Breast epithelium (tissue), 4 donors: ENCODE measurements at regions not wholly inside any gene's neighbourhood (a gene's known extent, or its start where the extent isn't known, plus 50 kb on each side); places are given as distances from the start of the nearest gene placed in this dataset.

Experiments used
- DNase-seq, 2 donors: peaks; one replicate each; pipeline ENCODE4 v3.0.0-alpha.2; 2019; ENCODE audit warnings: low spot score in 2 of 2
- H3K27ac ChIP-seq, 2 donors: fragments of 200-600 bp; sonication (generic) in 1 of 2; one replicate each; pipeline ENCODE4 v1.5.1; 2016 to 2019; ENCODE audit warnings: mild to moderate bottlenecking in 1 of 2
- H3K27me3 ChIP-seq, 2 donors: fragments of 200-600 bp; sonication (generic) in 1 of 2; one replicate each; pipeline versions ENCODE4 v1.5.1 to v1.6.0; 2017 to 2019; ENCODE audit warnings: control low read depth in 1 of 2, mild to moderate bottlenecking in 1 of 2
- H3K36me3 ChIP-seq: fragments of 200-600 bp; one replicate; pipeline ENCODE4 v1.5.1; 2019
- H3K4me1 ChIP-seq, 2 donors: fragments of 200-600 bp; sonication (generic); one replicate each; pipeline ENCODE4 v1.5.1; 2016 to 2019; ENCODE audit warnings: control low read depth in 1 of 2
- H3K4me3 ChIP-seq, 3 donors: fragments of 200-600 bp; sonication (generic); 1 replicate in 2 of 3; 2 replicates in 1 of 3; pipeline ENCODE4 v1.5.1; 2016 to 2019; ENCODE audit warnings: mild to moderate bottlenecking in 3 of 3, moderate library complexity in 2 of 3
- H3K9me3 ChIP-seq, 2 donors: fragments of 200-600 bp; sonication (generic) in 1 of 2; one replicate each; pipeline ENCODE4 v1.5.1; 2016 to 2019; ENCODE audit warnings: control low read depth in 1 of 2
- POLR2A ChIP-seq: fragments of 450-650 bp; IDR thresholded peaks from one replicate; pipeline ENCODE4 v1.6.1; 2016; ENCODE audit warnings: antibody characterized with exemption, mild to moderate bottlenecking, moderate library complexity
- POLR2AphosphoS5 ChIP-seq, 3 donors: sonication (generic); formaldehyde crosslinking; IDR thresholded peaks; one replicate each; pipeline ENCODE4 v1.6.1; 2017; ENCODE audit warnings: antibody characterized with exemption in 3 of 3
- intact Hi-C: fragments of 100-400 bp; cut with DNase I; formaldehyde crosslinking; loops from one replicate; pipeline ENCODE4 v1.15.1; 2023; ENCODE audit warnings: low total_unique reads
- TF ChIP-seq, protein P1 (sequence below), 3 donors: fragments of 450-650 bp; IDR thresholded peaks; one replicate each; pipeline ENCODE4 v1.5.1; 2016 to 2017; ENCODE audit warnings: antibody characterized with exemption in 3 of 3, mild to moderate bottlenecking in 3 of 3, moderate library complexity in 3 of 3

DNA sequence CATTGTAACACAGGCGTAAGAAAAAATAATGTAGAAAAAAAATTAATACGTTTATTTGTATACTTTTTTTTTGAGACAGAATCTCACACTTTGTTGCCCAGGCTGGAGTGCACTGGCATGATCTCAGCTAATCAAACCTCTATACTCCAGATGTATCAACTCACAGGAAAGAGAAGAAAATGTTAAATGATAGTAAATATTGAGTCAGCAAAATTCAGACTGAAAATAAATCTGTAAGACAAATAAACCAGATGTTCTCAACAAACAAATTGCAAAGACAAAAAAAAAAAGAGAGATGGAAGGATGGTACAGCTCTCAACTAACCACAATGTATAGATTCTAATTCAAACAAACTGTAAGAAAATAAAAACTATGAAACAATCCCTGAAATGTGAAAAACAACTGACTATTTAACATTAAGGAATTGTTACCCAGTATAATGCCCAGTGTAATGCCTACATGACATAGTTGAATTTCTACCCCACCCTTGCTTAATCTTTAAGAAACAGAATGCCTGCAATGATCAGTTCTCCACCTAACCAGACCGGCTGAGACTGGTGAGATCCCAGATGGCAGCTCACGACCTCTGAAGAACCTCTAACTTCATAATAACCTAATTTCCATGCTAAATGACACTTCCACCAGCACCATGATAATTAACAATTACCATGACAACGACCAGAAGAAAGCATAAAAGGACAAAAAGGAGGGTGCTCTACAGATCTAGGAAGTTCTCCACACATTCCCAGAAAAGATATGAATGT lies 272.0 kb upstream of the GNAI1 start:
- intact Hi-C loops: no loop called here
- no peaks in the 10 kb centered on the region for H3K36me3 ChIP-seq
- no peak overlapping the region for H3K27ac ChIP-seq
- no peak overlapping the region for H3K4me3 ChIP-seq
- no peaks in the 10 kb centered on the region for H3K4me1 ChIP-seq
- no peaks in the 10 kb centered on the region for H3K9me3 ChIP-seq
- no peaks in the 10 kb centered on the region for H3K27me3 ChIP-seq
- no peak for DNase-seq
- TF ChIP-seq POLR2A: no peak

DNA sequence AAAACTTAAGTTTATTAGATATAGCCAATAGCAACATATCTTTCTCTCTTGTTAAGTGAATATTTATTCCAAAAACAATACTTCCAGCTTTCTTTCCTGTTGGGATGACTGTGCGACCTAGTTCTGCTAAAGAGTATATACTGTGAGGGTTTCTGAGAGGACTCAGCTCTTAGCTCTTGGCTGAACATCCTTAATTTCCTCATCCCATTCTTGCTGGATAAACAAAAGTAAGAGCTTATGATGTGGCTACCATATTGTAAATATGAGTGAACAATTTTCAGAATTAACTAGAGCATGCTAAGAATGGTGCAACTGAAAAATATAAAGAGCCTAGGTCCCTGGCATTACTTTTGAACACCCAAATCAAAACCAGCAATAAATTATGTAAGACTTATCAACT lies 279.5 kb upstream of the GNAI1 start:
- H3K36me3 ChIP-seq: no peaks in the 10 kb centered on the region
- TF ChIP-seq, protein P1, sequence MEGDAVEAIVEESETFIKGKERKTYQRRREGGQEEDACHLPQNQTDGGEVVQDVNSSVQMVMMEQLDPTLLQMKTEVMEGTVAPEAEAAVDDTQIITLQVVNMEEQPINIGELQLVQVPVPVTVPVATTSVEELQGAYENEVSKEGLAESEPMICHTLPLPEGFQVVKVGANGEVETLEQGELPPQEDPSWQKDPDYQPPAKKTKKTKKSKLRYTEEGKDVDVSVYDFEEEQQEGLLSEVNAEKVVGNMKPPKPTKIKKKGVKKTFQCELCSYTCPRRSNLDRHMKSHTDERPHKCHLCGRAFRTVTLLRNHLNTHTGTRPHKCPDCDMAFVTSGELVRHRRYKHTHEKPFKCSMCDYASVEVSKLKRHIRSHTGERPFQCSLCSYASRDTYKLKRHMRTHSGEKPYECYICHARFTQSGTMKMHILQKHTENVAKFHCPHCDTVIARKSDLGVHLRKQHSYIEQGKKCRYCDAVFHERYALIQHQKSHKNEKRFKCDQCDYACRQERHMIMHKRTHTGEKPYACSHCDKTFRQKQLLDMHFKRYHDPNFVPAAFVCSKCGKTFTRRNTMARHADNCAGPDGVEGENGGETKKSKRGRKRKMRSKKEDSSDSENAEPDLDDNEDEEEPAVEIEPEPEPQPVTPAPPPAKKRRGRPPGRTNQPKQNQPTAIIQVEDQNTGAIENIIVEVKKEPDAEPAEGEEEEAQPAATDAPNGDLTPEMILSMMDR (IDR thresholded peaks at IDR 0.05): no peak
- TF ChIP-seq POLR2A (no peak), POLR2AphosphoS5 (IDR thresholded peaks at IDR 0.05) (no peak)
- no peak for DNase-seq
- no peaks in the 10 kb centered on the region for H3K27me3 ChIP-seq
- intact Hi-C loops: no loop called here
- no peak overlapping the region for H3K4me3 ChIP-seq
- no peak overlapping the region for H3K27ac ChIP-seq
- no peaks in the 10 kb centered on the region for H3K4me1 ChIP-seq
- no peaks in the 10 kb centered on the region for H3K9me3 ChIP-seq

DNA sequence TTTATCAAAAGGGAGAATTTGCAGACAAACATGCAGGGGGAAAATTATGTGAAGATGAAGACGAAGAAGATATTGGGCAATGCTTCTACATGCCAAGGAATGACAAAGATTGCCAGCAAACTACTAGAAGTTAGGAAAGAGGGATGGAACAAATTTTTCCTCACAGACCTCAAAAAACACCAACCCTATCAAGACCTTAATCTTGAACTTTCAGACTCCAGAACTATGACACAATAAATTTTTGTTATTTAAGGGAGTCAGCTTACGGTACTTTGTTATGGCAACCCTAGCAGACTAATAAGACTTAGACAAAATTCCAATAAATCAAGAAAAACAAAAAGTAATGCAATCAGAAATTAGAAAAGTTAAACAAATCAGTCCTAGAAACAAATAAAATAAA lies 280.0 kb upstream of the GNAI1 start:
- Histone ChIP-seq H3K4me1 (no peaks in the 10 kb centered on the region), H3K4me3 (no peak overlapping the region), H3K27ac (no peak overlapping the region), H3K36me3 (no peaks in the 10 kb centered on the region), H3K27me3 (no peaks in the 10 kb centered on the region), H3K9me3 (no peaks in the 10 kb centered on the region)
- DNase-seq: no peak
- intact Hi-C loops: no loop called here
- TF ChIP-seq, protein P1 (IDR thresholded peaks at IDR 0.05): no peak
- no peak for TF ChIP-seq POLR2A
- no peak for TF ChIP-seq POLR2AphosphoS5 (IDR thresholded peaks at IDR 0.05)

DNA sequence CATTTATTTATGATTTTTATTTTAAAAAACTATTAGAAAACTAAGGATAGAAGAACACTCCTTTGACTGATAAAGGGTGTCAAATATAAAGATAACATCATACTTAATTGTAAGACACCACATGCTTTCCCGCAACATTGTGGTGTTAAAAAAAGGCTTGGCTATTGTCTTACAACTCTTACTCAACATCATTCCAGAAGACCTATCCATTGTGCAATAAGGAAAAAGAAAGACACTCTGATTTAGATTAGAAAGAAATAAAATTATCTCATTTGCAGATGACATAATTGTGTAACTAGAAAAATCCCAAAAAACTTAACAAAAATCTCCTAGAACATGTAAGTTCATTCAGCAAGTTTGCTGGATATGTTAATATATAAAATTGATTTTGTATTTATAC lies 296.7 kb upstream of the GNAI1 start:
- Histone ChIP-seq H3K36me3 (no peaks in the 10 kb centered on the region), H3K27me3 (no peaks in the 10 kb centered on the region), H3K4me1 (no peaks in the 10 kb centered on the region), H3K27ac (no peak overlapping the region), H3K9me3 (no peaks in the 10 kb centered on the region), H3K4me3 (no peak overlapping the region)
- no peak for DNase-seq
- no peak for TF ChIP-seq POLR2AphosphoS5 (IDR thresholded peaks at IDR 0.05)
- no peak for TF ChIP-seq POLR2A
- TF ChIP-seq, protein P1 (IDR thresholded peaks at IDR 0.05): no peak
- intact Hi-C loops: no loop called here

DNA sequence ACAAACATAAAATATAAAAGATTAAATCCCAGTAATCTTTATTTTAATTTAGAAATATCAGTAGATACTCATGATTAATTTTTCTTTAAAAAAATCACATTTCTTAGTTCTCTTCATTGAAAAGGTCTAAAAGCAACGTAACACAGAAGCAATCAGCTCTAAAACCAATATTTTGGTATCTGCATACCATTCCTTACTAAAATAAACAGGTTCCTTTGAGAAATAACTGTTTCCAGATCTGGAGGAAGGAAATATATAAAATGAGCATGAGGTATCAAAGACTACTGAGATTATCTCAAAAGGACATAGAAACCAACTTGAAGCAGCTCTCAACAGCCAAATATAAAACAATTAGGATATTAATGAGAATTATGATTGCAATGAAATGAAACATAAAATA lies 301.0 kb upstream of the GNAI1 start:
- no peaks in the 10 kb centered on the region for H3K9me3 ChIP-seq
- intact Hi-C loops: no loop called here
- no peak overlapping the region for H3K27ac ChIP-seq
- no peak overlapping the region for H3K4me3 ChIP-seq
- no peaks in the 10 kb centered on the region for H3K27me3 ChIP-seq
- TF ChIP-seq, protein P1 (IDR thresholded peaks at IDR 0.05): no peak
- H3K36me3 ChIP-seq: no peaks in the 10 kb centered on the region
- DNase-seq: no peak
- no peaks in the 10 kb centered on the region for H3K4me1 ChIP-seq
